GM12878 (cell line): ENCODE measurements at regions not wholly inside any gene's neighbourhood (a gene's known extent, or its start where the extent isn't known, plus 50 kb on each side); places are given as distances from the start of the nearest gene placed in this dataset.

Experiments
- ATAC-seq: fragments of 200-7000 bp; cut with Tn5 transposase; 3 replicates; pipeline ENCODE4 v1.9.1; 2020; ENCODE audit warnings: mild to moderate bottlenecking, moderate library complexity
- BruUV-seq: library from RNA; stranded (reverse); fragments of 400-500 nt; replicated peaks from 2 replicates; lab custom pipeline; 2021; lab: Mats Ljungman, UMichigan
- CTCF ChIA-PET: fragments of 300-600 bp; sonication (Branson Sonifier 250); formaldehyde crosslinking; extraction: SDS; loops from one replicate; lab custom pipeline; 2021; ENCODE audit warnings: inconsistent platforms; lab: Yijun Ruan, JAX
- POLR2A ChIA-PET: fragments of 350-600 bp; formaldehyde crosslinking; extraction: SDS; loops from one replicate; lab custom pipeline; 2021; ENCODE audit warnings: inconsistent platforms; lab: Charles Lee
- RAD21 ChIA-PET: fragments of 300-600 bp; sonication (Branson Sonifier 250); formaldehyde crosslinking; loops from one replicate; lab custom pipeline; 2023; ENCODE audit warnings: antibody characterized with exemption; ENCODE audit not compliant: unreplicated experiment; lab: Charles Lee
- SMC1A ChIA-PET: fragments of 300-600 bp; sonication (Branson Sonifier 250); formaldehyde crosslinking; loops from one replicate; lab custom pipeline; 2023; ENCODE audit not compliant: unreplicated experiment, uncharacterized antibody; lab: Charles Lee
- DNase-seq: peaks from one replicate; pipeline ENCODE4 v3.0.0-alpha.2; 2011; ENCODE audit warnings: low read depth, low spot score
- FAIRE-seq: peaks from 3 replicates; lab custom pipeline; 2011; peaks lifted over from hg19 to GRCh38; lab: Jason Lieb, UNC
- H2AFZ ChIP-seq: 2 replicates; pipeline ENCODE4 v1.6.0; 2011; ENCODE audit warnings: low read depth, low read length, control low read depth; ENCODE audit not compliant: control insufficient read depth
- H3K27ac ChIP-seq: 2 replicates; pipeline ENCODE4 v1.5.1; 2011; ENCODE audit warnings: control low read depth; ENCODE audit not compliant: control insufficient read depth, insufficient read depth
- H3K27me3 ChIP-seq, 2 experiments: replicated peaks in 1 of 2; 2 replicates each; pipeline versions ENCODE4 v1.6.0 to v1.6.1; 2011; ENCODE audit warnings: low read length in 1 of 2; ENCODE audit not compliant: control insufficient read depth in 2 of 2, insufficient read depth in 2 of 2
- H3K36me3 ChIP-seq, 2 experiments: 2 replicates each; pipeline ENCODE4 v1.5.1; 2011; ENCODE audit warnings: low read length in 1 of 2; ENCODE audit not compliant: control insufficient read depth in 2 of 2, insufficient read depth in 2 of 2
- H3K4me1 ChIP-seq: 2 replicates; pipeline ENCODE4 v1.6.1; 2011; ENCODE audit warnings: mild to moderate bottlenecking, low read length, moderate library complexity, mixed read lengths; ENCODE audit not compliant: control insufficient read depth, insufficient read depth
- H3K4me2 ChIP-seq: 2 replicates; pipeline ENCODE4 v1.6.0; 2011; ENCODE audit warnings: control low read depth; ENCODE audit not compliant: control insufficient read depth, insufficient read depth
- H3K4me3 ChIP-seq: fragments of 200-600 bp; sonication (generic); 2 replicates; pipeline ENCODE4 v1.5.1; 2016
- H3K79me2 ChIP-seq: 2 replicates; pipeline ENCODE4 v1.6.0; 2011; ENCODE audit warnings: low read length; ENCODE audit not compliant: control insufficient read depth, insufficient read depth
- H3K9ac ChIP-seq: 2 replicates; pipeline ENCODE4 v1.8.0; 2011; ENCODE audit warnings: low read length, control low read depth, mixed read lengths; ENCODE audit not compliant: control insufficient read depth, insufficient read depth
- H3K9me3 ChIP-seq: replicated peaks from 3 replicates; pipeline ENCODE4 v1.5.1; 2011; ENCODE audit warnings: mild to moderate bottlenecking, low read length; ENCODE audit not compliant: control insufficient read depth, insufficient read depth
- H4K20me1 ChIP-seq: 2 replicates; pipeline ENCODE4 v1.6.0; 2011; ENCODE audit not compliant: control insufficient read depth, insufficient read depth
- ASH2L ChIP-seq: fragments of 300-600, 200-600 bp; sonication (generic); IDR thresholded peaks from 2 replicates; pipeline ENCODE4 v1.6.1; 2017; ENCODE audit warnings: low read depth, mild to moderate bottlenecking, borderline replicate concordance
- EZH2 ChIP-seq: IDR thresholded peaks from 2 replicates; pipeline ENCODE4 v1.6.1; 2012; ENCODE audit warnings: low read depth, mild to moderate bottlenecking, control low read depth, inconsistent platforms, low read length, borderline replicate concordance; ENCODE audit not compliant: control insufficient read depth
- FOXK2 ChIP-seq: fragments of 450-650 bp; IDR thresholded peaks from 2 replicates; pipeline ENCODE4 v1.6.1; 2017; ENCODE audit warnings: mild to moderate bottlenecking, moderate library complexity
- HCFC1 ChIP-seq: fragments of 150-350 bp; IDR thresholded peaks from 2 replicates; pipeline ENCODE4 v1.6.1; 2014; ENCODE audit warnings: low read length
- HDAC2 ChIP-seq: fragments of 200-600 bp; sonication (generic); IDR thresholded peaks from 2 replicates; pipeline ENCODE4 v1.6.1; 2017
- LARP7 ChIP-seq: fragments of 450-650 bp; IDR thresholded peaks from 2 replicates; pipeline ENCODE4 v1.6.1; 2017; ENCODE audit warnings: mild to moderate bottlenecking
- MEF2A ChIP-seq: IDR thresholded peaks from 2 replicates; pipeline ENCODE4 v1.6.1; 2011; ENCODE audit warnings: low read depth, mild to moderate bottlenecking, low read length, moderate library complexity; ENCODE audit not compliant: insufficient read depth
- NFIC ChIP-seq: IDR thresholded peaks from 2 replicates; pipeline ENCODE4 v1.6.1; 2012; ENCODE audit warnings: low read depth, mild to moderate bottlenecking, inconsistent platforms, low read length, moderate library complexity
- PAX5 ChIP-seq: IDR thresholded peaks from 2 replicates; pipeline ENCODE4 v1.6.1; 2011; ENCODE audit warnings: low read depth, low read length, borderline replicate concordance
- PML ChIP-seq: IDR thresholded peaks from 2 replicates; pipeline ENCODE4 v1.6.1; 2012; ENCODE audit warnings: low read length, inconsistent platforms
- RAD51 ChIP-seq: fragments of 450-650 bp; IDR thresholded peaks from 2 replicates; pipeline ENCODE4 v1.6.1; 2016; ENCODE audit warnings: moderate library complexity, mild to moderate bottlenecking, inconsistent platforms
- RB1 ChIP-seq: fragments of 450-650 bp; formaldehyde crosslinking; IDR thresholded peaks from 2 replicates; pipeline ENCODE4 v1.6.1; 2017; ENCODE audit warnings: mild to moderate bottlenecking, borderline replicate concordance
- RUNX3 ChIP-seq: IDR thresholded peaks from 2 replicates; pipeline ENCODE4 v1.6.1; 2012; ENCODE audit warnings: low read length, inconsistent platforms
- SIN3A ChIP-seq: IDR thresholded peaks from 2 replicates; pipeline ENCODE4 v1.6.1; 2012; ENCODE audit warnings: low read depth, low read length, improper control_type of control experiment
- SMAD5 ChIP-seq: IDR thresholded peaks from 2 replicates; pipeline ENCODE4 v1.6.1; 2016; ENCODE audit warnings: antibody characterized with exemption, low read depth
- SREBF2 ChIP-seq: IDR thresholded peaks from 2 replicates; pipeline ENCODE4 v1.6.1; 2012; ENCODE audit warnings: mild to moderate bottlenecking, low read length
- STAT3 ChIP-seq: IDR thresholded peaks from 2 replicates; pipeline ENCODE4 v1.6.1; 2011; ENCODE audit warnings: low read depth, low read length, improper control_type of control experiment
- USF2 ChIP-seq: IDR thresholded peaks from 2 replicates; pipeline ENCODE4 v1.6.1; 2011; ENCODE audit warnings: low read depth, low read length, improper control_type of control experiment, borderline replicate concordance
- ZNF207 ChIP-seq: fragments of 450-650 bp; IDR thresholded peaks from 2 replicates; pipeline ENCODE4 v1.6.1; 2014; ENCODE audit warnings: antibody characterized with exemption, mild to moderate bottlenecking, borderline replicate concordance
- WGBS: methylation state at CpG from one replicate; pipeline ENCODE4 v1.1.6; 2016; ENCODE audit warnings: low lambda C conversion rate; ENCODE audit not compliant: insufficient replicate concordance, insufficient coverage; ENCODE audit errors: missing lambda C conversion rate; 5-methylcytosine and 5-hydroxymethylcytosine counted together
- in situ Hi-C: fragments of 300-500 bp; cut with MboI; formaldehyde crosslinking; loops from 9 replicates; pipeline ENCODE4 v1.14.3; 2018; ENCODE audit warnings: mixed read lengths
- intact Hi-C: fragments of 100-400 bp; cut with micrococcal nuclease; formaldehyde crosslinking; loops from one replicate; pipeline ENCODE4 v1.14.2; 2022; ENCODE audit not compliant: unreplicated experiment
- TF ChIP-seq, protein P1 (sequence below): IDR thresholded peaks from 2 replicates; pipeline ENCODE4 v1.6.1; 2012; ENCODE audit warnings: low read depth, low read length, improper control_type of control experiment

DNA sequence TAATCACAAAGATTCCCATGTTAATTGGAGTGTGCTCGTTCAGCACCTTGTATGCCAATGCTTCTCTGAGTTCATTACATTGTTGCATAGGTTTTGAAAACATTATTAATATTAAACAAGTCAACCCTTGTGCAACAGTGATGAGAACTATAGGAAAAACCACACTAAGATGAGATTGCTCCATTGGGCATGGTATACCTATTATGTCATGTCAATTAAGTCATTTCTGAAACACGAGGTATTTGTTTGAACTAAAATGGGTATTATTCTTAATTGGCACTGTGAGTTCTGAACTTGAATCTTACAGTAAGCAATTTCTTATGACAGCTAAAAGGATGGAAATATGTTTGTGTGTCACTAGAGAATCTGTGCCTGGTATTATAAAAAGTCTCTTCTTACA lies 447.7 kb downstream of the EFNA5 start:
- H3K4me2 ChIP-seq, result no peak overlapping the region
- DNase-seq (no peak), ATAC-seq (no peak), FAIRE-seq (no peak)
- in situ Hi-C loops, result no loop called here
- no peaks in the 10 kb centered on the region for H4K20me1 ChIP-seq
- H3K9me3 ChIP-seq, result no peaks in the 10 kb centered on the region; the same call in 2 of the 3 replicates
- ChIA-PET POLR2A (no interaction called here), SMC1A (interaction anchor here (1.4 to 3.1 kb wide), 2 partner anchors 10 to 27 kb away, joined by 3 to 13 read pairs; no protein-coding TSS in a partner anchor), RAD21 (no interaction called here), CTCF (interaction anchor here (4.3 kb wide), 1 partner anchor 24 kb away, joined by 20 read pairs; no protein-coding TSS in a partner anchor)
- no peak overlapping the region for H3K9ac ChIP-seq
- H3K27me3 ChIP-seq, result no peaks in the 10 kb centered on the region; a peak in 1 of 4 replicates
- no peak overlapping the region for H2AFZ ChIP-seq
- 11% methylated on average over 2 of the region's 2 CpGs for WGBS
- BruUV-seq, result no TSS peak
- intact Hi-C loops, result no loop called here
- H3K36me3 ChIP-seq, result no peaks in the 10 kb centered on the region
- no peaks in the 10 kb centered on the region for H3K4me1 ChIP-seq
- H3K4me3 ChIP-seq, result no peak overlapping the region
- H3K79me2 ChIP-seq, result no peaks in the 10 kb centered on the region
- no peak for TF ChIP-seq FOXK2
- TF ChIP-seq EZH2, result no peak
- TF ChIP-seq RUNX3, result no peak
- TF ChIP-seq LARP7, result no peak
- no peak for TF ChIP-seq HDAC2
- no peak for TF ChIP-seq SREBF2
- TF ChIP-seq NFIC, result no peak
- no peak for TF ChIP-seq STAT3
- TF ChIP-seq RB1, result no peak
- TF ChIP-seq, protein P1, sequence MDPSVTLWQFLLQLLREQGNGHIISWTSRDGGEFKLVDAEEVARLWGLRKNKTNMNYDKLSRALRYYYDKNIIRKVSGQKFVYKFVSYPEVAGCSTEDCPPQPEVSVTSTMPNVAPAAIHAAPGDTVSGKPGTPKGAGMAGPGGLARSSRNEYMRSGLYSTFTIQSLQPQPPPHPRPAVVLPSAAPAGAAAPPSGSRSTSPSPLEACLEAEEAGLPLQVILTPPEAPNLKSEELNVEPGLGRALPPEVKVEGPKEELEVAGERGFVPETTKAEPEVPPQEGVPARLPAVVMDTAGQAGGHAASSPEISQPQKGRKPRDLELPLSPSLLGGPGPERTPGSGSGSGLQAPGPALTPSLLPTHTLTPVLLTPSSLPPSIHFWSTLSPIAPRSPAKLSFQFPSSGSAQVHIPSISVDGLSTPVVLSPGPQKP, result no peak
- no peak for TF ChIP-seq USF2
- no peak for TF ChIP-seq MEF2A
- no peak for TF ChIP-seq PAX5
- TF ChIP-seq SIN3A, result no peak
- TF ChIP-seq SMAD5, result no peak
- no peak for TF ChIP-seq PML
- no peak for TF ChIP-seq ZNF207
- no peak for TF ChIP-seq RAD51
- no peak for TF ChIP-seq HCFC1
- no peak for TF ChIP-seq ASH2L
- no peak overlapping the region for H3K27ac ChIP-seq
